Renal cortex interstitium (tissue), 11 donors: ENCODE measurements at regions not wholly inside any gene's neighbourhood (a gene's known extent, or its start where the extent isn't known, plus 50 kb on each side); places are given as distances from the start of the nearest gene placed in this dataset.
"Not testable (repeated sequence)": the region's sequence is repeated elsewhere in the genome, so short reads cannot be mapped to it uniquely, and the experiment has no call there.

ENCODE experiments used
- DNase-seq, 11 donors: peaks; one replicate each; pipeline ENCODE4 v3.0.0-alpha.2; 2013; ENCODE audit warnings: low read depth in 9 of 11, low spot score in 4 of 11; ENCODE audit errors: extremely low read depth in 1 of 11

DNA sequence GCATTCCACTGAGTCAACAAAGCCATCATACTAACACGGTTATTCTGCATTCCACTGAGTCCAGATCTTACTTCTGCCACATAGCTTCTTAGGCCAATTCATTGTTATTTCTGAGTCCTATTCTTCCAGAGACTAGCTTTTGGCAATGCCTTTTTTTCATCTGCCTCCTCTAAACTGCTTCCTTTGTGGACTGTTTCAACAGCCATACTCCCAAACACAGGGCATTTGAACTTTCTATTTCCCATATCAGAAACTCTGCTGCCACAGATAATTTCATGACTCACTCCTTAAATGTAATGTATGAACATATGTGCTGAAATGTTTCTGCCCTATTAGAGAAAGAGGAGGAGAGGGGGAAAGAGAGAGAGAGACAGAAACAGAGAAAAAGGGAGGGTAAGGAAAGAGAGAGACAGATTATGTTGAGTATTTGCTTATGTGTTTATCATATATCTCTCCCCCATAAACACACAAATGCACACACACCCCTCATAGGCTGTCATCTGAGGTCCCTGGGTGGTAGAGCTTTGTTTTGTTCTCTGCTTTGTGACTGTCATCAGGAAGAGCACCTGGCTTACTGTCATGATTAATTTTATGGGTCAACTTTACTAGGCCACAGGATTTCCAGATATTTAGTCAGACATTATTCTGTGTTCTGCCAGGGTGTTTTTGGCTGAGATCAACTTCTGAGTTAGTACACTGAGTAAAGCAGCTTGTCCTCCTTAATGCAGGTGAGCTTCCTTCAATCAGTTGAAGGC is 308.0 kb upstream of the KCND2 start:
- DNase-seq: no peak

GRCh38 chr7:119967221-119967620 is 305.8 kb upstream of the KCND2 start:
- no peak for DNase-seq

GRCh38 chr7:119968411-119968810 is 304.6 kb upstream of the KCND2 start:
- DNase-seq: not testable (repeated sequence)

DNA sequence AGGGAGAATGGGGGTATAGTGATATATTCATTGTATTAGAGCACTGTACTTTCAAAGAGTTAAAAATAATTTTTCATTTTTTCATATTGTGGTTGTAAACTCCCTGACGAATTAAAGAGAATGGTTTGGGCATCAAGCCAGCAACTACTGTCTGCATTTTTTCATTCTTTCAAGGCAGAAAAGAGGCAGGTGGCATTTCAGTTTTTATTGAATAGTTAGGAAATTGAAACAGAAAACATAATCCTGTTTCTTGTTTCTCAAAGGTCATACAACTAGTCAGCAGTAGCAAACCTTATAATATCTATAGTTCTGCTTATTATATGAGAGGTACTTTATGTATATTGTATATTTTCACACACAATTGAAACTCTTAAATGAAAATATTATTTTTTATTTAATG is 303.9 kb upstream of the KCND2 start:
- no peak for DNase-seq

DNA sequence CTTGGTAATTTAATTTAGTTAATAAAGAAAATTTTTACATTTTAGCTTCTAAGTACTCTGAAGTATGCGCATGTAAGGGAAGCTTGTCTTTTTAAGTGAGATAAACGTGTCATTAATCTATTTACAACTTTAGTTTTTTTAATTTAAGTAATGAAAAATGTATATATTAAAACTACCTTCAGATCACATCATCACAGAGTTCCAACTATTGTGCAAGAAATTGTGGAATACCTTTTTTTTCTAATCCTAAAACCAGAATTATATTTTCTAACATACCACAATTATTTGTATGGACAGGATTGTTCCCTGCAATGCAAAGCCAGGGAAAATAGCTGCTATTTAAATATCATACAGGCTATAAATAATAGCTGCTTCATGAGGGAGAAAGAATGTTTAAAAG is 303.2 kb upstream of the KCND2 start:
- DNase-seq: no peak

DNA sequence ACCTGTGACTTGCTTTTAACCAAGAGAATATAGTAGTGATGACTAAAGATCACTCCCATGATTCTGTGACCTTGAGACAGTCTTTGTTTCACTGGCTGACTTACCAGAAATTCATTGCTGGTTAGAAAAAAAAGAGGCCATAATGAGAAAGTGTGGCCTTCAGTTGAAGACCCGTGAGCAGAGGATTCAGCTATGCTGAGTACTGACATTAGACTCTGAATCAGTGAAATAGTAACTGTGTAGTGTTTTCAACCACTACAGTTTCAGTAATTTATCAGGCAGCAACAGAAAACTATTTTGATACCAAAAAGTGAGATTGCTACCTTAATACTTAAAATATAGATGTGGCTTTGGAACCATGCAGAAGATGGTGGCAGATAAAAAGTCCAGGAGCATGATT is 298.0 kb upstream of the KCND2 start:
- DNase-seq: no peak

DNA sequence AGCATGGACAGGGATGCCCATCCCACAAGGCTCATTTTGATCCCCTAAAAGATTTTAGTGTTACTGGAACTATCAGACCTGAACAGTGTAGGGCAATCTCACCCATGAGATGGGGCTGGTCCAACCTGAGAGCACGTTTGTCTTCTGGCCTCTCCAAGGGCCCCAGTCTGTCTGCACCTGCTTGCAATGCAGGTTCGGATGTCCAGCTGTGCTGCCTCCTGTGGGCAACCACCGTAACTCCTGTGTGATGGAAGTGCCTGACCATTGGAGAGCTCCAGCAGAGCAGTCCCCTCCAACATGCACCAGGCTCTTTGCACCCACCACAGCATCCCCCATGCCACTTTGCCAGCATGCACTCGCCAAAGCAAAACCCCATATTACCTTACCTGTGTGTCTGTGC is 290.1 kb upstream of the KCND2 start:
- no peak for DNase-seq

- no peak for DNase-seq
These were observed 289.5 kb upstream of the KCND2 start for GRCh38 chr7:119983468-119983867.

DNA sequence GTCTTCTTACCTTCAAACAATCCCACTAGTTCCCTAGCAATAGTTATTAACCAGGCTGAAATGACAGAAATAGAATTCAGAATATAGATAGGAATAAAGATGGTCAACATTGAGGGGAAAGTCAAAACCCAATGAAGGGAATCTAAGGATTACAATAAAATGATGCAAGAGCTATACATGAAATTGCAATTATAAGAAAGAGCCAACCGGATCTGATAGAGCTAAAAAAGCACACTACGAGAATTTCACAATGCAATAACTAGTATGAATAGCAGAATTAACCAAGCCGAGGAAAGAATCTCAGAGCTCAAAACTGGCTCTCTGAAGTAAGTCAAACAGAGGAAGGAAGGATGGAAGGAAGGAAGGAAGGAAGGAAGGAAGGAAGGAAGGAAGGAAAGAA is 288.7 kb upstream of the KCND2 start:
- no peak for DNase-seq

DNA sequence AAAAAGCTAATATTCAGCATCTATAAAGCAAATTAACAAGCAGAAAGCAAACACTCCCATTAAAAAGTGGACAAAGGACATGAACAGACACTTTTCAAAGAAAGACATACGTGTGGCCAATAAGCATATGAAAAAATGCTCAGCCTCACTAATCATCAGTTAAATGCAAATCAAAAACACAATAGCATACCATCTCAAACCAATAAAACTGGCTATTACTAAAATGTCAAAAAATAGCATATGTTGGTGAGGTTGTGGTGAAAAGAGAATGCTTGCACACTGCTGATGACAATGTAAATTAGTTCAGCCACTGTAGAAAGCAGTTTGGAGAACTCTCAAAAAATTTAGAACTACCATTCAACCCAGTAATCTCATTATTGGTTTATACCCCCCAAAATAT is 284.6 kb upstream of the KCND2 start:
- no peak for DNase-seq

- DNase-seq: no peak
These were observed 278.0 kb upstream of the KCND2 start for GRCh38 chr7:119994928-119995327.

DNA sequence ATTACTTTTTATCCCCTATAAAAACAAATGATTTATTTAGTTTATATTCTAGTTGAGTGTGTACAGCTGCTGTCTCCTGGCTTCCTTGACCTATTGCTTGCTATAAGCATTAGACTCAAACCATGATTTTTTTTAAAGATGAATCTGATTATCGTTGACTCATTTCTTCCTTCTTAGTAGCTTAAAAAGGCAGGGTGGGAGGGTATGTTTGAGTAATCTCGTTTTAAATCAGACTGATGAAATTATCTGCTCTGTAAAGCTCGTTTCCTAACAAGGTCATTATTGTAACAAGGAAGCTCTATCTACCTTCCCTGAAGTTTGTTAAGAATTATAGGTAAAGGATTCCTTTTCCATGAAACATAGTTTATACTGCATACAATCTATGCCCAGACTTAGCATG is 276.3 kb upstream of the KCND2 start:
- no peak for DNase-seq

GRCh38 chr7:119999738-120000475 is 273.1 kb upstream of the KCND2 start:
- no peak for DNase-seq

GRCh38 chr7:120005720-120006119 is 267.3 kb upstream of the KCND2 start:
- no peak for DNase-seq

GRCh38 chr7:120014301-120014700 is 258.7 kb upstream of the KCND2 start:
- not testable (repeated sequence) for DNase-seq

DNA sequence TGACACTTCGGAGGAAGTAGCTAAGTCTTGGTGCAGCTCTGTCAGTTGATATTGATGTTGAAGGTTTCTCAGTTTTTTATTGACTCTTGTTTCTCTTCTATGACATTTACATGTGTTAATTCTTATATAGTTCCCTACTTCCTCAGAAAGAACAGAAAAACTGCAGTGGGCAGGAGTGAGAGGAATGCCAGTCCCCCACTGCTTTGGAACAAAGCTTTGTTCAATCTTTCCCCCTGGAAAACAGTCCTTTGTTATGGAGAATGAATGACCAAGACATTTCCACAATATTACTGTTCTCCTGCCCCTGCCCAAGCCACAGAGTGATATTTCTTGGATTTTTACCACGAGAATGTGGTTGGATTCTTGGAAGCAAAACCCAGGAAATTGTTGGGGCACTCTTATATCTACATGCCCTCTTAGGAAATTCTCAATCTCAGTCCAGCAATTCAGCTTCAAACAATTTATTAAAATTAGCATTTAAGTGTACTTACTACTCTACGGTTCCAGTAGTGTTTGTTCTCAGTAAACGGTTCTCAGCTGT is 258.0 kb upstream of the KCND2 start:
- DNase-seq: no peak

- DNase-seq: no peak
These were observed 251.9 kb upstream of the KCND2 start for GRCh38 chr7:120021085-120021484.

DNA sequence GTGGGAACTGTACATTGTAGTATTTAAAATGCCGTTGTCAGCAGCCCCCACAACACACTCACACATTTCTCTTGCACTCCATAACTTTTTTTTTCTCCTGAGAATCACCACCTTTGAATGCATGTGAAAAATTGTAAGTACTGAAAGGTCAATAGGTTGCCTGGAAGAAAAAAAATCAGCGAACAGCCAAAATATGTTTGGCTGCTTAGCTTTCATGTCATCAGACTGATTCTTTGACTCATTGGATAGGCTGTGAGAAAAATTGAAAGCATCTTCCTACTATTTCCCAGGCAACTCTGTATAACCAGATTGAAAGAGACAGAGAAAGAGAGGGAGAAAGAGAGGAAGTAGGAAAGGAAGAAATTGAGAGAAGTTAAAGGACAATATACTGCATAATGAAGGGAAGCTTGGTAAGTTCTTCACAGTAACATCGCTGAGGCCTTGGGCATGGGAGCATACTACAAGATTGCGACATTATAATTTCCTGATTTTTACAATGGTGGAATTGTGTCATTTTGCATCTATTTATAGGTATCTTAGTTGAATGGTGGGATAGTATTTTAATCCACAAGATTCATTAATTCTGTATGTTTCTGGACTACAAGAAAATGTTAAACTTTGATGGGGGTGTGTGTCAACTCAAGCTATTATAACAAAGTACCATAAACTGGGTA is 249.3 kb upstream of the KCND2 start:
- no peak for DNase-seq

GRCh38 chr7:120028636-120029035 is 244.3 kb upstream of the KCND2 start:
- no peak for DNase-seq

GRCh38 chr7:120030876-120031275 is 242.1 kb upstream of the KCND2 start:
- DNase-seq: no peak
